Stimulated activated CD4-positive, alpha-beta T cell treated with anti-CD3 and anti-CD28 coated beads, Interleukin-1b, Interleukin-23, amount 100 ng/mL, for 4 hours (primary cell): ENCODE measurements at regions not wholly inside any gene's neighbourhood (a gene's known extent, or its start where the extent isn't known, plus 50 kb on each side); places are given as distances from the start of the nearest gene placed in this dataset.
"Not testable (repeated sequence)": the region's sequence is repeated elsewhere in the genome, so short reads cannot be mapped to it uniquely, and the experiment has no call there.

Experiments
- DNase-seq, 2 donors: peaks; one replicate each; pipeline ENCODE4 v3.0.0-alpha.2; 2020; ENCODE audit warnings: low read depth in 2 of 2

DNA sequence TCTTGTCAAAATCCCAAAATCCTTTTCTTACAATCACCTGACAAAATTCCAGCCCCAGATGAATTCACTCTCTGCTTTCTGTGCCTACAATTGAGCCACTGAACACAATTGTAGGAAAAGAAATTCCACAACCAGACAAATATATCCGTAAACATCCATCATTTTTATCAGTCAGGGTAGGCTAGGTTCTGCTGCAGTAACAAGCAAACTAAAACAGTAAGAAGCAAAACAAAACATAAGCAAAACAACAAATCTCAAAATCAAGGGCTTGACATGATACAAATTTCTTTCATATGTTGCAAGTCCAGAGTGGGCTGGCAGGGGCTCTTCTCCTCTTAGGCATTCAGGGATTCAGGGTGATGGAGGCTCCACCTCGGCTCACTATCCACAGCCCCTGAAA is 114.2 kb upstream of the MAN2A1 start:
- DNase-seq: no peak

DNA sequence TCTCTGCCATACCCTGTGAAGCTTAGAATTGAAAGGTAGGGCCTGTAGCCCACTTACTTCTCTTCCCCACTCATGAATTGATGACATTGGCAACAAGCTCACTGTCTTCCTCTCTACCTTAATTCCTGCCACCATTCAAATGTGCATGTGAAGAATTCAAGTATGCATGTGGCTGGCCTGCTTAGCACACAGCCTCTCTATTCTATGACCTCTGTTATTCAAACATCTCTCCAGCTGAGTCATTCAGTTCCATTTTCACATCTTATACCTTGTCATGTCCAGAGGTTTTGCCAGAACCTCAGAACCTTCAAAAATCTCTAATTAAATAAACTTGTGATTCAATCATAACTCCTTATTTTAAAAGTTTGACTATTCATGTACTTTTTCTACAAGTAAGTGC is 114.7 kb upstream of the MAN2A1 start:
- DNase-seq: no peak

DNA sequence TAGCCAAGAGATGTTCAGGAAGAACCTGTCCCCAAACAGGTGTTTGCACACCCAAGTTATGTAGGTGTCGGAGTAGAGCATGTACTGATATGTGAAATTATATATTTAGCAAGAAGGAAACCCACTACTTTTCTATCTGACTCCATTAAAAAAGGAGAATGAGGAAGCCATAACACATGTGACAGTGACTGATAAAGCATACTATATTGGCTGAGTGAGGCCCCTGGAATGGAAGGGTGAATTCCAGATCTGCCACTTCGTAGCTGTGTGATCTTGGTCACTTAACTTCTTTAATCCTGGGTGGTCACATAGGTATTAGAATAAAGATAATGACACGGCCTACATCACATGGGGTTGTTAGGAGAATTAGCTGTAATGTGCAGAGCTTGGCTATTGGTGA is 116.0 kb upstream of the MAN2A1 start:
- no peak for DNase-seq

DNA sequence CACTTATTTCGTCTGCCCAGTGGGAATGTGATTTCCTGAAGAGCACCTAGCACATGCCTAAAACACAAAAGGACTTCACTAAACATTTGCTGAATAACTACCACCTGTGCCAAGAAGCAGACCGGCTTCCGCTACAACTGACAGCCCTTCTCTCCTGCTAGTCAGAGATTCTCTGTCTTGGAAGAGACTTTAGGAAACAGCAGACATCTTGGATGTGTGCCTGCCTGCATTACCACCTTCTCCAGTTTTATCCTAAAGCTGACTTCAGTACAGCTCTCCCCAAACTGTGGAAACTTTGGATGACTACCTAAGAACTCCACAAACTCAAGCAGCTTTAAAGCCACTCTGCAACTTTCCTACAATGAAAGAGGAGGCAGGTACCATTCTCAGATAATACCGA is 116.5 kb upstream of the MAN2A1 start:
- DNase-seq: no peak

GRCh38 chr5:109571785-109572184 is 117.9 kb upstream of the MAN2A1 start:
- no peak for DNase-seq

GRCh38 chr5:109570362-109570874 is 119.3 kb upstream of the MAN2A1 start:
- no peak for DNase-seq

DNA sequence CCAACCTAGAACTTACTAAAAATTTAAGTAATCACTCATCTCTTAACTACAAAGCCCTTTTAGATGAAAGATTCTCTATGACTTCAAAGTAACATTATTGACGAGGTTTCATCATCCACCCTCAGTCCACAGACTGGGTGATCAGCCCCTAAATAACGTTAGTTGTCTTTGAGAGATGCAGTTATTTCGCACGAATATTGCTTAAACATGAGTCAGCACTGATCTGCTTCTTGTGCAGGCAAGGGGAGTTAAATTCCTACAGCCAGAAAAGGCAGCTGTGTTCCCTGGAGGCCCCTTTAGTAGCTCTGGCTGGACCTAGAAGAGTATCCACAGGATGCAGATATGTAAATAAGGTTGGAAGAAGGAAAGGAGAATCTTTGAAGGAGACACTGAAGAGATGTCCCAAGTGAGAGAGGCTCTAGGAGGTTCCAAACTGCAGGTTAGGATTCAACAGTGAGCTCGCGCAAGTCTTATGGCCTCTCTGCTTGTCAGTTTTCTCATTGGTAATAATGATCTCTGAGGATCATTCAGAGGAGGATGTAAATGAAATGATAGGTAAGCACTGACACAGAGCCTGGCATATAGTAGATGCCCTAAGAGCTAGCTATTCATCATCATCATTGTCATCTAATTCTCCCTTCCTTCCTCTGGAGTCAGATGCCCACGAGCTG is 122.2 kb upstream of the MAN2A1 start:
- no peak for DNase-seq

DNA sequence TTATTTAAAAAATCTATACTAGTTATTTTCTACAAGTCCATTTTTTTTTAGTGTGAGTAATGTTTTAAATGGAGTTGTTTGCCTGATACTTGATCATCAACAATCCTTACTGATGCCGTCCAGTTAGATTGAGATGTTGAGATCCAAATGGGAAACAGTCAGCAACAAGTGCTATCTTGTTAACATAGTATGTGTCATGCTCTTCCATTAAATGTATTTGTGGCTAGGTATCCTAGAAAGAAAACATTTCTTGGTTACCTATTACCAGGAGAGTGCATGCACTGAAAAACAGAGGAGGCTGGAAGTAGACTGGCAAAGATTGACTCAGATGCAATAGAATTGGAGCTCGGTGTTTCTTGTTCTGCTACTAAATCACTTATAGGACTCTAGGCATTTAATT is 123.4 kb upstream of the MAN2A1 start:
- no peak for DNase-seq

GRCh38 chr5:109563739-109564138 is 126.0 kb upstream of the MAN2A1 start:
- DNase-seq: no peak

GRCh38 chr5:109563189-109563588 is 126.5 kb upstream of the MAN2A1 start:
- DNase-seq: no peak

- DNase-seq: no peak
These were observed 127.3 kb upstream of the MAN2A1 start for GRCh38 chr5:109562441-109562840.

DNA sequence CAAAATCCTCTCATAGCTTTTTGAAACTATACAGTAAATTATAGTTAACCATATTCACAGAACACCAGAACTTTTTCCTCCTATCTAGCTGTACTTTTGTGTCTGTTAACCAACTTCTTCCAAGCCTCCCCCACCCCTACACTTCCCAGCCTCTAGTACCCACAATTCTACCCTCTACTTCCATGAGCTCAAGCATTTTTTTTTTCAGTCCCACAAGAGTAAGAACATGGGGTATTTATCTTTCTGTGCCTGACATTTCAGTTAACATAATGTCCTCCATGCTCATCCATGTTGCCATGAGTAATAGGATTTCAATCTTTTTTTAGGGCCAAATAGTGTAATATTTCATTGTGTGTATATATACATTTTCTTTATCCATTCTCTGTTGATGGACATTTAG is 128.3 kb upstream of the MAN2A1 start:
- DNase-seq: no peak

DNA sequence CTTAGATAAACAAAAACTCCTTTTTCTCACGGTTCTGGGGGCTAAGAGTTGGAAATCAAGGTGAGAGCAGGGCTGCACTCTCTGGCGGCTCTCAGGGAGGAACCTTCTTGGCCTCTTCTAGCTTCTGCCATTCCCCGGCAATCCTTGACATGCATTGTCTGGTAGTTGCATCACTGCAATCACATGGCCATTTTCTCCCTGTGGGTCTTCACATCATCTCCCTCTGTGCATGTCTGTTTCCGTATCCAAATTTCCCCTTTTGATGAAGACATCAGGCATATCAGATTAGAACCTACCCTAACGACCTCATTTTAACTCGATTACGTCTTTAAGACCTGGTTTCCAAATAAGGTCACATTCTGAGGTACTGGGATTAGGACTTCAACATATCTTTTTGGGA is 129.2 kb upstream of the MAN2A1 start:
- DNase-seq: no peak

DNA sequence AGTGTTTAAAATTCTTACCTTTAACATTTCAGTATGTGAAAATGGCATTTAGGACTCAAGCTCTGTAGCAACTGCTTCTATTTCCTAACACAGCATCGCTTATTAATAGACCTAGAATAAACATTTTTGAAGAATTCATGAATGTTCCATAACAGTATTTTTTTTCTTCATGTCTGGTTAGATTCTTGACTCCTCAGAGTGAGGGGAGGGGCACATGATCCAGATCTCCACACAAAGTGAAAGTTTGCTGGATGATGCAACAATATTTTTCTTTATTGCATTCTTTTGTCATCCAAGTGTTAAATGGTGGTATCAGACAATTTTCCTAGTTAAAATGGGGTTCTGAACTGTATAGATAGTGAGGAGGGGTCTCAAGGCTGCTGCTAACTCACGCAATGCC is 130.8 kb upstream of the MAN2A1 start:
- DNase-seq: no peak

GRCh38 chr5:109558364-109558763 is 131.4 kb upstream of the MAN2A1 start:
- no peak for DNase-seq

DNA sequence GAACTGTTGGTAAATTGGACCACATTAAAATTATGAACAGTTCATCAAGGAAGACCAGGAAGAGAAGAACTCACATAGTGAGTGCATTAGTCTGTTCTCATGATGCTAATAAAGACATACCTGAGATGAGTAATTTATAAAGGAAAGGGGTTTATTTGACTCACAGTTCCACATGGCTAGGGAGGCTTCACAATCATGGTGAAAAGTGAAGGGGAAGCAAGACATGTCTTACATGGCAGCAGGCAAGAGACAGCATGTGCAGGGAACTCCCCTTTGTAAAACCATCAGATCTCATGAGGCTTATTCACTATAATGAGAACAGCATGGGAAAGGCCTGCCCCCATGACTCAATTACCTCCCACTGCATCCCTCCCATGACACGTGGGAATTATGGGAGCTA is 135.9 kb upstream of the MAN2A1 start:
- DNase-seq: no peak

GRCh38 chr5:109551234-109551633 is 138.5 kb upstream of the MAN2A1 start:
- not testable (repeated sequence) for DNase-seq

- no peak for DNase-seq
These were observed 139.7 kb upstream of the MAN2A1 start for GRCh38 chr5:109550077-109550476.

DNA sequence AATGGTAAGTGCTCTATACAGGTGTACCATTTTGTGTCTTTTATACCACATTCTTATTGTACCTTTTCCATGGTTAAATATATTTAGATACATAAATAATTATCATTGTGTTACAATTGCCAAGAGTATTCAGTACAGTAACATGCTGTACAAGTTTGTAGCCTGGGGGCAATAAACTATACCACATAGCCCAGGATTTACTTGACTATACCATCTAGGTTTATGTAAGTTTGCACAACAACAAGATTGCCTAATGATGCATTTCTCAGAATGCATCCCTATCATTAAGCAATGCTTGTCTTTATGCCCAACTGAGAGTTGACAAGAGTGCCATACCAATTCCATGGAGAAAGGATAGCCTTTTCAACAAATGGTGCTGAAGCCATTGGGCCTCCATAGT is 136.7 kb upstream of the PJA2 start:
- no peak for DNase-seq

- DNase-seq: not testable (repeated sequence)
These were observed 135.1 kb upstream of the PJA2 start for GRCh38 chr5:109544873-109545272.

DNA sequence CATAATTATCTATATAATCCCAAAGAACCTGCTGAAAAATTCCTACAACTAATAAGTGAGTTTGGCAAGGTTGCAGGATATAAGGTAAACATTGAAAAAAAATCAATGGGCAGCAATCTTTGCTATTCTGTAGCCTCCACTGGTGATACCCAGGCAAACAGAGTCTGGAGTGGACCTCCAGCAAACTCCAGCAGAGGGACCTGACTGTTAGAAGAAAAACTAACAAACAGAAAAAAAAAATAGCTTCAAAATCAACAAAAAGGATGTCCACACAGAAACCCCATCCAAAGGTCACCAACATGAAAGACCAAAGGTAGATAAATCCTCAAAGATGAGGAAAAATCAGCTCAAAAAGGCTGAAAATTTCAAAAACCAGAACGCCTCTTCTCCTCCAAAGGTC is 128.9 kb upstream of the PJA2 start:
- not testable (repeated sequence) for DNase-seq

DNA sequence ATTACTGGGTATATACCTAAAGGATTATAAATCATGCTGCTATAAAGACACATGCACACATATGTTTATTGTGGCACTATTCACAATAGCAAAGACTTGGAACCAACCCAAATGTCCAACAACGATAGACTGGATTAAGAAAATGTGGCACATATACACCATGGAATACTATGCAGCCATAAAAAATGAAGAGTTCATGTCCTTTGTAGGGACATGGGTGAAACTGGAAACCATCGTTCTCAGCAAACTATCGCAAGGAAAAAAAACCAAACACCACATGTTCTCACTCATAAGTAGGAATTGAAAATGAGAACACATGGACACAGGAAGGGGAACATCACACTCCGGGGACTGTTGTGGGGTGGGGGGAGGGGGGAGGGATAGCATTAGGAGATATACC is 125.3 kb upstream of the PJA2 start:
- not testable (repeated sequence) for DNase-seq

- DNase-seq: no peak
These were observed 124.0 kb upstream of the PJA2 start for GRCh38 chr5:109533751-109534272.
